HG02763 (cell line): ENCODE measurements at regions not wholly inside any gene's neighbourhood (a gene's known extent, or its start where the extent isn't known, plus 50 kb on each side); places are given as distances from the start of the nearest gene placed in this dataset.
"Not testable (repeated sequence)": the region's sequence is repeated elsewhere in the genome, so short reads cannot be mapped to it uniquely, and the experiment has no call there.

Source experiments
- ATAC-seq: cut with Tn5 transposase; IDR thresholded peaks from one replicate; pipeline ENCODE4 v1.9.1; 2021; ENCODE audit warnings: mild to moderate bottlenecking, moderate library complexity; ENCODE audit not compliant: unreplicated experiment

DNA sequence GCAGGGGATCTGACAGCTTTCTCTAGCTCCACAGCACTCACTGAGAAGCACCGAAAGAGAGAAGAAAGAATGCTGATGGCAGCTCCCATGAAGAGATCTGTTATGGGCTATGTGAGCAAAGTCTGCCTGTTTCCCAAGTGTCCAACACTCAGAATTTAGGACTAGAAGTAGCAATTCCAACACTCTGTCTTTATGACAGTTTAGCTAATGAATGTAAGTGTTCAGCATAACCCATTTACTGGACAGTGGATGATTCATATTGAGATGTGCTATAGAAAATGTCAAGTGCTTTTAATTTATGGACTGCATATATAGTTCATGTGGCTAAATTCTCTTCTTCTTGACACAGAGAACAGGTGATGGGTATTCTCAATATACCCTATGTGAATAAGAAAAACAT, 683.1 kb upstream of the ZNF608 start:
- ATAC-seq, result no peak

DNA sequence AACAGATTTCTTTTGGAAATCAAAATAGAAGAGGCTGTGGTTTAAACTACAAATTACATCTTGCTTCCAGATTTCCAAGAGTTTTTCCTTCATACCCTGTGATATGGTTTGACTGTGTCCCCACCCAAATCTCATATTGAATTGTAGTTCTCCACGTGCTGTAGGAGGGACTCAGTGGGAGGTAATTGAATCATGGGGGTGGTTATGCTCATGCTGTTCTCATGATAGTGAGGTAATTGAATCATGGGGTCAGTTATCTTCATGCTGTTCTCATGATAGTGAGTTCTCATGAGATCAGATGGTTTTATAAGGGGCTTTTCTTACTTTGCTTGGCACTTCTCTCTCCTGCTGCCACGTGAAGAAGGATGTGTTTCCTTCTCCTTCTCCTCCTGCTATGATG, 687.0 kb upstream of the ZNF608 start:
- ATAC-seq, result no peak

- ATAC-seq, result no peak
Observed at GRCh38 chr5:125439243-125439642, 692.8 kb upstream of the ZNF608 start.

- no peak for ATAC-seq
Observed at GRCh38 chr5:125440905-125441304, 694.5 kb upstream of the ZNF608 start.

DNA sequence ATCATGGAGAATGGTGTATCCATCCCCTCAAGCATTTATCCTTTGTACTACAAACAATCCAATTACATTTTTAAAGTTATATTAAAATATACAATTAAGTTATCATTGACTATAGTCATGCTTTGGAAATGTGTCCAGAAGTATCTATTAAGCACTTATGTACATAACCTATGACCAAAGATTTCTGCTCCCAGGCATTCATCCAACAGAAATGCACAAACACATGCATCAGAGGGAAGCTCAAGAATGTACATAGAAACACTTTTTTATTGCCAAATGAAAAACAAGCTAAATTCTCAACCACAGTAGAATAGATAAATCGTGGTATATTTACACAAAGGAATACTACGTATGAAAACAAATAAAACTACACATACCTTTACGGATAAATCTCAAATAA, 700.5 kb upstream of the ZNF608 start:
- no peak for ATAC-seq

- ATAC-seq, result no peak
Observed at GRCh38 chr5:125450771-125451170, 704.3 kb upstream of the ZNF608 start.

GRCh38 chr5:125451622-125452021, 705.2 kb upstream of the ZNF608 start:
- ATAC-seq, result no peak

DNA sequence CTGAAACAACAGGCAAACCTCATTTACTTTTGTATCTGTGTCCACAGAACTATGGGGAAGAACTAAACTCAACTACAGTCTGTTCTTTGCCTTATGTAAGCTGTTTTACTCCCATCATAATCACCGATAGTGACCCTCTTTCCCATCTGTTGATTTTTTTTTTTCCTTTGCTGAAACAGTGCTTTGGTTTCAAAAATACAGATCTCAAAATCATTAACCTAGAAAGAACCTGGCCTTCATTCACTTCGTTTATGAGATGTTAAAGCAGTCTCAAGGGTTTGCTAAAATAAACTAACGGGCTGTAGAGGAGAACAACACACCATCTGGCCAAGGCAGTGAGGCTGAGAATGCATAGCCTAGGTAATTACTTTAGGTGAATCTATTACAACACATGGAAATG, 706.6 kb upstream of the ZNF608 start:
- ATAC-seq, result no peak

DNA sequence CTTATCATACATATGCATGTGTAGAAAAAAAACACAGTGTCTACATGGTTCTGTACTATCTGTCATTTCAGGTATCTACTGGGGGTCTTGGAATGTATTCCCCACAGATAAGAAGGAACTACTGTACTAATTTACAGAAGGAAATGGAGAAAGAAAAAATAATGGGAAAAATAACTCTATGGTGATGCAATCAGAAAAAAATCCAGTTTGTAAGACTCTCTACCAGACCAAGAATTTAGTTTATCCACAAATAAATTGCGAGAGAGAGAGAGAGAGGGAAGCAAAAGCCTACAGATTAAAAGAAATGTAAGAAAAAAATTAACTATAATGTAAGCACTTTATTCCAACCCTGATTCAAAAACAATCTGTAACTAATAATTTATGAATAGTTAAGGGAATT, 708.6 kb upstream of the ZNF608 start:
- no peak for ATAC-seq

GRCh38 chr5:125456005-125456404, 709.6 kb upstream of the ZNF608 start:
- ATAC-seq, result not testable (repeated sequence)

- no peak for ATAC-seq
Observed at GRCh38 chr5:125457617-125458016, 711.2 kb upstream of the ZNF608 start.

DNA sequence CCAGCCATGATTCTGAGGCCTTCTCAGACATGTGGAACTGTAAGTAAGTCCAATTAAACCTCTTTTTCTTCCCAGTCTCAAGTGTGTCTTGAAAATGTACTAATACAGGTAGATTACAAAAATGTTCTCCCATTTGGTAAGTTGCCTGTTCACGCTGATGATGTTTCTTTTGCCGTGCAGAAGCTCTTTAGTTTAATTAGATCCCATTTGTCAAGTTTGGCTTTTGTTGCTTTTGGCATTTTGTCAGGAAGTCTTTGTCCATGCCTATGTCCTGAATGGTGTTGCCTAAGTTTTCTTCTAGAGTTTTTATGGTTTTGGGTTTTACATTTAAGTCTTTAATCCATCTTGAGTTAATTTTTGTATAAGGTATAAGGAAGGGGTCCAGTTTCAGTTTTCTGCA, 712.5 kb upstream of the ZNF608 start:
- not testable (repeated sequence) for ATAC-seq

- ATAC-seq, result no peak
Observed at GRCh38 chr5:125461641-125462072, 715.2 kb upstream of the ZNF608 start.

DNA sequence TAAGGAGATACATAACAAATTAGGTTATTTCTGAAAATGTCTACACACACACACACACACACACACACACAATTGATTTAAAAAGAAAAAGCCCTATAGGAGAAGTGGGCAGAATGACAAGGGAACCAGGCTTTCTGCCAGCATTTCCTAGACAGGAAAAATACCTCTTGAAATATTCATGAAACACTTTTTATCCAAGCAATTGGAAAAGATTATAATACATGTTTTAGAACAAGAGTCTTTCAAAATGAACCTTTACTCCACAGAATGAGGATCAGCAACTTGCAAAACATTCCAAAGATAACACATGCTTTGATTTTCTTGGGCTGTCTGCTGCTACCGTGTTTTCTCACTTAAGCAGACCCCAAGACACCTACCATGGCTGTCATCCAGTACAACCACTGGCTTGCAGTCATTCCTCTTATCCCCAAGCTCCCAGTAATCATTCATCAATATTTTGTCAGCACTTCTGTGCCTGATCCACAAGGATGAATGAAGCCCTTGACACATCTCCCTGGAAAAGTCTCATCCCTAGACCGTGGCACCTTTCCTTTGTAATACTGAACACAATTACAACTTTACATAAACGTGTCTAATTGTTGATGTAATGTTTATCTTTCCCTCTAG, 717.1 kb upstream of the ZNF608 start:
- no peak for ATAC-seq

DNA sequence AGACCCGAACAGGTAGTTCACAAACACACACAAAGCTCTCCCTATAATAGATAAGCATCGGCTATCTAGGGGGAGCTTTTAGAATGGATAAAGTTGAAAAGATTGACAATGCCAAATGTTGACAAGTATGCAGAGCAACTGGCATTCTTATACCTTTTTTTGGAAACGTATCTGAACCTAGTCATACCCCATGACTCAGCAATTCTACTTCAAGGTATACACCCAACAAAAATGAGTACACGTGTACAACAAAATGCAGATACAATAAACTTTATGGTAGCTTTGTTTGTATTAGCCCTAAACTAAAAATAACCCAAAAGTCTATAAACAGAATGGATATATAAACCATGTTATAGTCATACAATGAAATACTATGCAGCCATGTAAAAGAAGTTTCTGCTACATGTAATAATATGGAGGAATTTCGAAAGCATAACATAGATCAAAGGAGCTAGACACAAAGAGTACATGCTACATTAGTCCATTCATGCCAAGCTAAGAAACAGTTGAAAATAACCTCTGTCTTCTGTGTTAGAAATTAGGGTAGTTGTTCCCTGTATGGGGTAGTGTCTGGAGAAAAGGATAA, 718.5 kb upstream of the ZNF608 start:
- ATAC-seq, result no peak

- no peak for ATAC-seq
Observed at GRCh38 chr5:125465703-125466102, 719.3 kb upstream of the ZNF608 start.

GRCh38 chr5:125467222-125467621, 720.8 kb upstream of the ZNF608 start:
- ATAC-seq, result no peak

DNA sequence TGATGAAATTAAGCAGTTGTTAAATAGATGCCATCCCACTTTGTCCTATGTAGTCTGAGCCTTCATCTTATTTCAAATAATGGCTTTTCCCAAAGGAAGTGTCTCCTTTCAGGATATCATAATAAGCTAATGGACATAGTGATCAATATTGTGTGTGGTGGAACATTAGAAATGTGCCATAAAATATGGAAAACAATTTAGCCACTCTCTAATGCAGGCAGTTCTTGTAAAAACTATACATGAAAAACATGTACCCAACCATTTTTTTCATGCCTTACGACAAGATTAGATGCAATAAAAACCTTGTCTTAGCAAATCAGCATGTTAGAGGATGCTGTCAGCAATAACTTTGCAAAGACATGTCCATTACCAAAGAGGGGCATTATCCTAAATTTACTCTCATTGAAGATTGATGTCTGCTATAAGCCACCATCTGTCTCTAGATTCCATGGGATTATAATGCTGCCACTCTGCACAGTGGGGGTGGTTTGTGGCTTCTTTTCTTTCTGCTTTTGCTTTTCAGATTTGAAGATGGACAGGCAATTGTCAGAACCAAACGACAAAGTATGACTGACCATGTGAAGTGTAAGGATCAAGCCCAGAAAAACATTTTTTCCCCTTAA, 724.0 kb upstream of the ZNF608 start:
- no peak for ATAC-seq

- ATAC-seq, result no peak
Observed at GRCh38 chr5:125476901-125477585, 730.6 kb upstream of the ZNF608 start.

DNA sequence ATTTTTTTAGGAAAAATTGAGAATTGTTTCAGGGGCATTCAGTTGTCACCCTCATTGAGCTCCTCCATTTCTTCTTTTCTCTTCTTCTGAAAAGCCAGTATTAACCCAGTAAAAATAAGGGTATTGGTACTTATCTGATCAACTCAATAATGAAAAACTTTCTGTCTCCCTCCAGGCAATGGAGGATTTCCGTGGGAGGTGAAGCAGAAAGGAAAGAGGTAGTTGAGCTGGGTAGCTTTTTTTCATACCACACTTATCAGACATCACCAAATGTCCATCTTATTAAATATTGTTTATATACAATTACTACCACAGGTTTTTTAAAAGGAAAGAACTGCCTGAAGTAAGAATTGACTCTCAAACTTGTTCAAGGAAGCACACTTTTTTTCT, 731.1 kb upstream of the ZNF608 start:
- ATAC-seq, result no peak

DNA sequence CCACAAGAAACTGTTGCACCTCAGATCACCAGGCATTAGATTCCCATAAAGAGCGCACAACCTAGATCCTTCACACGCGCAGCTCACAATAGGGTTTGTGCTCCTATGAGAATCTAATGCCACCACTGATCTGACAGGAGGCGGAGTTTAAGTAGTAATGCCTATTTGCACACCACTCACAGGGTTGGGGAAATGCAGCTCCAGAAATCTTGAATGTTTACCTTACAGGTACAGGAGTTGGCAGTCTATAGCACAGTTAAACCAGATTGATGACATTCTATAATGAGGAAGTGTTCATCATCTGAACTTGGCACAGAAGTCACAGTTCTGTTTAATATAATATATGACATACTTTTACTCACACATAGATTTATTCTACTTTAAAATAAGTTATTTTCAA, 732.2 kb upstream of the ZNF608 start:
- no peak for ATAC-seq

DNA sequence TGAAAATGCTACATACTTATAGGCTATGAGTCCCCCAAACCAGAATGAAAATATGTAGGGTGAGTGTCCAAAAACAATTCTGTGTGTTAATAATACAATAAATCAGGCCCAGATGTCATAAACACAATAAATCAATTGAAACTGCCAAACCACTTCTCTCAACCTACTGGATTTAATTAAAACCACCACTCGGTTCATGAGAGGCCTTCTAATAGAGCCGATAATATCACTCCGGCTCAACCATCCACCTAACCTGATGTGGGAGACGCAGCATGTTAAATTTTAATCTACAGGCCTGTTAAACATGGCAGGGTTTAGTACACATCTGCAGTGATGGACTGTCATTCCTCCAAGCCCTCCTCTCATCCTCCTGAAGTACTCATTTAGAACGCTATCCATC, 734.5 kb upstream of the ZNF608 start:
- ATAC-seq, result no peak
